ENCODE measurements at regions not wholly inside any gene's neighbourhood (a gene's known extent, or its start where the extent isn't known, plus 50 kb on each side); places are given as distances from the start of the nearest gene placed in this dataset.

DNA sequence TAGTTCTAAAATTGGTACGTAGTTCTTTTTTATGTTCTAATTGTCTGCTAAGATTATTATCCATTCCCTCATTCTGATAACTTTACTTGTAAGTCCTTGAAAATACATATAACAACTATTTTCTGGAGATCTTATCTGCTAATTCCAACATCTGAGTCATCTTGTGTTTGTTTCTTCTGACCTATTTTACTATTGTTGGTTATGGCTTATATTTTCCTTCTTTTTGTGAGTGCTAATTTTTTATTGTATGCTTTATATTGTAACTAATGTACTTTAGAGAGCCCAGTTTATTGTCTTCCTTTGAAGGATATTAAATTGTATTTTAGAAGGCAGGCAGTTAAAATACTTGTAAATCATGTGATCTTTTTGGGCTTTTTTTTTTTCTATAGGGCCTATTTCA, 149.3 kb upstream of the LRFN5 start:
- Histone ChIP-seq H3F3A (ENCODE audit: low read length, unreplicated experiment) (no peaks in the 10 kb centered on the region), H3K9me3 (ENCODE audit: low read length) (no peaks in the 10 kb centered on the region), H3K4me1 (ENCODE audit: insufficient read depth, low read length) (peaks cover 12% of the 10 kb centered on the region; the same call in 1 of the 2 replicates), H3K27ac (ENCODE audit: low read length) (0 out of 2 replicates have a peak overlapping the region, but pooled peaks have one; percentile 2), H3K27me3 (ENCODE audit: low read length) (no peaks in the 10 kb centered on the region), H2AFZ (ENCODE audit: low read length) (no peak overlapping the region), H3K9me2 (replicated peaks; ENCODE audit: low read length) (no peaks in the 10 kb centered on the region), H3K4me3 (ENCODE audit: low read length) (no peak overlapping the region), H3K79me2 (ENCODE audit: low read length) (no peaks in the 10 kb centered on the region), H3K36me3 (ENCODE audit: low read depth, low read length) (no peaks in the 10 kb centered on the region), H4K20me1 (ENCODE audit: low read length) (no peaks in the 10 kb centered on the region), H3K4me2 (ENCODE audit: low read length) (no peak overlapping the region), H3K9ac (ENCODE audit: low read length) (no peak overlapping the region)
- ChIA-PET POLR2A (ENCODE audit: unreplicated experiment) (no interaction called here), CTCF (no interaction called here)
- DNase-seq (peak; percentile 44), ATAC-seq (peak; percentile 93)
- intact Hi-C loops (cut with micrococcal nuclease), result loop anchor here (5.0 kb wide), 1 partner anchor 65 kb away; no protein-coding TSS in a partner anchor
- TF ChIP-seq EZH2 (IDR thresholded peaks at IDR 0.05; ENCODE audit: low read length, unreplicated experiment) (no peak), EZH2phosphoT487 (IDR thresholded peaks at IDR 0.05; ENCODE audit: borderline replicate concordance, low read length) (no peak)
- TF ChIP-seq, protein P1, sequence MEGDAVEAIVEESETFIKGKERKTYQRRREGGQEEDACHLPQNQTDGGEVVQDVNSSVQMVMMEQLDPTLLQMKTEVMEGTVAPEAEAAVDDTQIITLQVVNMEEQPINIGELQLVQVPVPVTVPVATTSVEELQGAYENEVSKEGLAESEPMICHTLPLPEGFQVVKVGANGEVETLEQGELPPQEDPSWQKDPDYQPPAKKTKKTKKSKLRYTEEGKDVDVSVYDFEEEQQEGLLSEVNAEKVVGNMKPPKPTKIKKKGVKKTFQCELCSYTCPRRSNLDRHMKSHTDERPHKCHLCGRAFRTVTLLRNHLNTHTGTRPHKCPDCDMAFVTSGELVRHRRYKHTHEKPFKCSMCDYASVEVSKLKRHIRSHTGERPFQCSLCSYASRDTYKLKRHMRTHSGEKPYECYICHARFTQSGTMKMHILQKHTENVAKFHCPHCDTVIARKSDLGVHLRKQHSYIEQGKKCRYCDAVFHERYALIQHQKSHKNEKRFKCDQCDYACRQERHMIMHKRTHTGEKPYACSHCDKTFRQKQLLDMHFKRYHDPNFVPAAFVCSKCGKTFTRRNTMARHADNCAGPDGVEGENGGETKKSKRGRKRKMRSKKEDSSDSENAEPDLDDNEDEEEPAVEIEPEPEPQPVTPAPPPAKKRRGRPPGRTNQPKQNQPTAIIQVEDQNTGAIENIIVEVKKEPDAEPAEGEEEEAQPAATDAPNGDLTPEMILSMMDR (conservative IDR thresholded peaks at IDR 0.05; ENCODE audit: low read depth, low read length), result no peak
- BruUV-seq (replicated peaks), result no TSS peak

DNA sequence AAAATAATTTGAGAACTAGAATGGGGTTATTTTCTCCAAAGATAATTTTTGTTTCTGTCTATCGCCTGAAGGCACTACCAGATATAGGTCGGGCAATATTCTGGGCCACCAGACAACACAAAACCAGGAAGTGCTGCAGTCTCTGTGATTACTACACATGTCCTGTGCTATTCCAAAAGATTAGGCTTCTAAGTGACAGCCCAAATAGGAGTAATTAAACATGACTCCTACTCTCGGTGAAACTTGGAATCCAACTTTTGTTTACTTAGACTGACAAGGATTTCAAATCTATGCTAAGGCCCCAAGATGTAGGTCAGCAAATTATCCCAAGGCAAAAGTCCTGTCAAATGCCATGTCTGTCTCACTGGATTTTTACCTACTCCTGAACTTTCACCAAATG, 157.6 kb upstream of the LRFN5 start:
- Histone ChIP-seq H3K4me1 (ENCODE audit: insufficient read depth, low read length) (no peaks in the 10 kb centered on the region), H3K9me2 (replicated peaks; ENCODE audit: low read length) (no peaks in the 10 kb centered on the region), H3K27me3 (ENCODE audit: low read length) (no peaks in the 10 kb centered on the region), H3K27ac (ENCODE audit: low read length) (no peak overlapping the region), H3K4me3 (ENCODE audit: low read length) (no peak overlapping the region), H3K36me3 (ENCODE audit: low read depth, low read length) (no peaks in the 10 kb centered on the region), H3K79me2 (ENCODE audit: low read length) (no peaks in the 10 kb centered on the region), H4K20me1 (ENCODE audit: low read length) (no peaks in the 10 kb centered on the region), H3K9me3 (ENCODE audit: low read length) (no peaks in the 10 kb centered on the region), H3K9ac (ENCODE audit: low read length) (no peak overlapping the region), H3K4me2 (ENCODE audit: low read length) (no peak overlapping the region), H2AFZ (ENCODE audit: low read length) (no peak overlapping the region), H3F3A (ENCODE audit: low read length, unreplicated experiment) (no peaks in the 10 kb centered on the region)
- TF ChIP-seq, protein P1 (conservative IDR thresholded peaks at IDR 0.05; ENCODE audit: low read depth, low read length), result no peak
- TF ChIP-seq EZH2 (IDR thresholded peaks at IDR 0.05; ENCODE audit: low read length, unreplicated experiment), result no peak
- TF ChIP-seq EZH2phosphoT487 (IDR thresholded peaks at IDR 0.05; ENCODE audit: borderline replicate concordance, low read length), result no peak
- CTCF ChIA-PET, result no interaction called here
- BruUV-seq (replicated peaks), result no TSS peak
- no peak for DNase-seq
- intact Hi-C loops (cut with micrococcal nuclease), result no loop called here
- ATAC-seq, result no peak
- POLR2A ChIA-PET (ENCODE audit: unreplicated experiment), result no interaction called here

- DNase-seq (no peak), ATAC-seq (no peak)
- no TSS peak for BruUV-seq (replicated peaks)
- Histone ChIP-seq H3K36me3 (ENCODE audit: low read depth, low read length) (no peaks in the 10 kb centered on the region), H3K27me3 (ENCODE audit: low read length) (no peaks in the 10 kb centered on the region), H3K4me2 (ENCODE audit: low read length) (no peak overlapping the region), H3K4me3 (ENCODE audit: low read length) (no peak overlapping the region), H3K27ac (ENCODE audit: low read length) (no peak overlapping the region), H4K20me1 (ENCODE audit: low read length) (no peaks in the 10 kb centered on the region), H3K4me1 (ENCODE audit: insufficient read depth, low read length) (no peaks in the 10 kb centered on the region), H3K79me2 (ENCODE audit: low read length) (no peaks in the 10 kb centered on the region), H3F3A (ENCODE audit: low read length, unreplicated experiment) (no peaks in the 10 kb centered on the region), H2AFZ (ENCODE audit: low read length) (no peak overlapping the region), H3K9me3 (ENCODE audit: low read length) (no peaks in the 10 kb centered on the region), H3K9ac (ENCODE audit: low read length) (no peak overlapping the region), H3K9me2 (replicated peaks; ENCODE audit: low read length) (no peaks in the 10 kb centered on the region)
- TF ChIP-seq, protein P1 (conservative IDR thresholded peaks at IDR 0.05; ENCODE audit: low read depth, low read length), result no peak
- TF ChIP-seq EZH2 (IDR thresholded peaks at IDR 0.05; ENCODE audit: low read length, unreplicated experiment) (no peak), EZH2phosphoT487 (IDR thresholded peaks at IDR 0.05; ENCODE audit: borderline replicate concordance, low read length) (no peak)
- ChIA-PET CTCF (no interaction called here), POLR2A (ENCODE audit: unreplicated experiment) (no interaction called here)
- intact Hi-C loops (cut with micrococcal nuclease), result no loop called here
Measured at GRCh38 chr14:41446008-41446407, 160.7 kb upstream of the LRFN5 start.
